ENCODE measurements at regions not wholly inside any gene's neighbourhood (a gene's known extent, or its start where the extent isn't known, plus 50 kb on each side); places are given as distances from the start of the nearest gene placed in this dataset.

- DNase-seq (ENCODE audit: low read depth in 2 of 2): no peak
Measured at GRCh38 chr5:152337484-152337883, 67.6 kb downstream of the NMUR2 start.

GRCh38 chr5:152335461-152335860, 69.6 kb downstream of the NMUR2 start:
- no peak for DNase-seq (ENCODE audit: low read depth in 2 of 2)

DNA sequence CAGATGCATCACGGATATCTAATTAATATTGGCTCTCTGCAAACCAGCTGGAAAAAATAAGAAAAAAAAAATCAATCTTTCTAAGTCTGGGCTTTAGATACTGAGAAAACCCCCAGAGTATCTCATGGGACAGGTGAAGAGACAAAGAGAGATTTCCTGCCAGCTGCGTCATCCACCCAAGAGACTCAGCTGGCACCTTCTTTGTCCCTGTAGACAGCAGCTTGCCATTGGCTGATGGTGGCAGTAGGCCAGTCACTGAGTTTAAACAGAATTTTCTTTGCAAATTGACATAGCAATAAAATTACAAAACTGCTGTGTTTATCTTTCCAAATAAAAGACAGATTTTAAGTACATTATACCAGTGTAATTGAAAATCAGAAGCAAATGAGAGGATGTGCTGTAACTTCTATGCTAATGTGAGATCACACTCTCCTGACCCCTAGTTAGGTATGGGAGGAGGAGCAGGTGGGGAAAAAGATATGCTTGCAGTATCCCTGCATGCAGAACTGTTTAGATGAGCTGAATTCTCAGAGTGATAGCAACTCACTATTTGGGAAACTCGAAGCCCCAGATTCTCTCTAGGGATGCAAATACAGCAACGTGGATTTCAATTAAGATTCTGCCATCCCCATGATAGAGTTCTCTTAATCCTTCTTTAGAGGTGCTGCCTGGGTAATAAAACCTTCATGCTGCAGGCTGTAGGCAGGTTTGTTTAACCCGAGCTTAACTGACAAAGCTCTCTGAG, 72.2 kb downstream of the NMUR2 start:
- no peak for DNase-seq (ENCODE audit: low read depth in 2 of 2)

GRCh38 chr5:152331718-152332117, 73.4 kb downstream of the NMUR2 start:
- no peak for DNase-seq (ENCODE audit: low read depth in 2 of 2)

DNA sequence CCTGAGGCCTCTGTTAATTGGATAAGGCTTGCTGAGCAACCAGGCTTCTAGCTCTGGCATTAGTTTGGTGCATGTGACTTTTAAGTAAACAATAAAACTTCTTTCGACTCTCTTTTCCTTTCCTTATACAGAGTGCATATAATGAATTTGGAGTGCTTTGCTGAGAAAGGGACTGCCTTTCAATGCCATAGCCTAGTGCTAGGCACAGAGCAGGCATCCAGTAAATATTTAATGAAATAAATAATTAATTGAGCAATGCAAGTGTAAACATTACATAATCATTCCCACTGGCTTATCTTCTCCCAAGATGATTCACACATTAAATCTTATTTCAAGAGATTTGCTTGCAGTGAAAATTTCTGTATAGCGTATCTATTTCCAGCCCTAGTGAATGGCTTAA, 74.1 kb downstream of the NMUR2 start:
- DNase-seq (ENCODE audit: low read depth in 2 of 2): no peak

- DNase-seq (ENCODE audit: low read depth in 2 of 2): no peak
Measured at GRCh38 chr5:152329761-152330283, 75.3 kb downstream of the NMUR2 start.

DNA sequence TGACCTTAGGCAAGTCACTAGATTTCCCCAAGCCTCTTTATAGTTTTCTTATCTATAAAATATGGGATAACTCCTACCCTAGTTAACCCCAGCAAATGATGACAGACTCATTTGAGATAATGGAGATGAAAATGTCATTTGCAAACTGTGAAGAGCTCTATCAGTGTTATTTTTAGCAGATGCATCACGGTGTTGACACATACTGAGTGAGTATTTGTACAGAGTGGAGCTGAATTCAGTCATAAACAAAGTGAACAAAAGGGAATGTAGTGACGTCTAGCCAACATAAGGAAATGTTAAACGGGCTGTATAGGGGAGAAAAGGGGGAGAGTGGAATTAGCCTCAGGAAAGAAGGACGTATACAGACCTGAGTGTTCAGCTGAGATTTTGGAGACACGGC, 75.9 kb downstream of the NMUR2 start:
- DNase-seq (ENCODE audit: low read depth in 2 of 2): no peak

DNA sequence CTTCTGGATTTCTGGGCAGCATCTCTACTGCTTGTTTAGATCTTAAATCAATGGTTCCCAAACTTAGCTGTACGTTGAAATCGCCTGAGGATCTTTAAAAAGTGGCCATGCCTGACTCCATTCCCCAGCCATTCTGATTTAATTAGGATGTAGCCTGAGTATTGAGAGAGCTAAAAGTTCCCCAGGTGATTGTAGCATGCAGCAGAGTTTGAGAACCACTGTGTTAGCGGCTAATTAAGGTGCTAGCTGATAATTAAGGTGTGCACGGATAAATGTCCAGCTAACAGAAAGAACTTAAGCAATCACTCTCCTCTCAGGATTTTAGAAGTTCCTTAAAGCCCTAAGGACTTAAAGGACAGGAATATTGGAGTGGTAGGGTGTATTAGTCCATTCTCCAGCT, 89.1 kb downstream of the NMUR2 start:
- no peak for DNase-seq (ENCODE audit: low read depth in 2 of 2)

DNA sequence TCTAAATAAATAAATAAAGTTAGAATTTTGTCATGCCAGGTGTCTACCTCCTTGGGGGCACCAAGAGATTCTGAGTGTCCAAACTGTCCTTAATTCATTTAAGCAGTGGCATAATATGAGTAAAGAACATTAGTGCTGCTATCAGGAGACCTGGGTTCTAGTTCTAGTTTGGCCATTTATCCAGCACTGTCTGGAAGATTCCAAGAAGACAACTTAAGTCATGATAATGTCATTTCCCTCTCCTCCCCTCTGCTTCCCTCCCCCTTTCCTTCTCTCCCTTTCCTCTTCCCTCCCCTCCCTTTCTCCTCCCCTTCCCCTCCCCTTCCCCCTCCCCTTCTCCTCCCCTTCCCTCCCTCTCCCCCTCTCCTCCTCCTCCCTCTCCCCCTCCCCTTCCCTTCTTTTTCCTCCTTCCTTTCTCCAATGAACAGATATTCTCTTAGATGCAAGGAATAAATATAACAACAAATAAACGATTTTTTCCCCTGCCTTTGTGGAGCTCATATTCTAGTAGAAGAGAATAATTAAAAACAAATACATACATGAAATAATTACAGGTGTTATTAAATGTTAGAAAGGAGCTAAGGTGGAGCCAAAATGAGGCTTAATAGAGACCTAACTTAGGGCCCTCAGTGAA, 90.8 kb downstream of the NMUR2 start:
- no peak for DNase-seq (ENCODE audit: low read depth in 2 of 2)

DNA sequence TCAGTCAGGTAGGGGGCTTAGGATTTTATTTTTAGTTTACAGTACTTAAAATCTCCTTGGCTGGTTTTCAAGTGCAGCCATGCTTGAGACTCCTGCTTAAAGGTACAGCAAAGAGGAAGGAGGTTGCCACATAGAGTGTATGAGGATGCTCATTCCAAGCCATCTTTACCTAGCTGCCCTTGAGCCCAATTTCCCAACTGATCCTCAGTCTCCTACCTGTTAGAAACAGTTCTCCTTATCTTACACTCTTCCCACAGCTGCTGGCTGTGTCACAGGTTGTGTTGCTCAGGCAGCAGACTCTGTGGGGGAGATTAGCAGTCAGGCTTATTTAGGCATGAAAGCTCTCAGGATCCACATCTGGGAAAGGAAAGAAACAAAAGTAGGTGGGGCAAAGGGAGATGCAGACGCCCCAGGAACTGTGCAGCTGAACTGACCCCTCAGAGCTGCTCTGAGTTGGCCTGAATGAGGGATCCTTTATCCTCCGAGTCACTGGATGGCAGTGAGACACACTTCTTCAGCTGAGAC, 95.1 kb downstream of the NMUR2 start:
- DNase-seq (ENCODE audit: low read depth in 2 of 2): no peak

GRCh38 chr5:152306386-152306785, 98.7 kb downstream of the NMUR2 start:
- DNase-seq (ENCODE audit: low read depth in 2 of 2): no peak

- DNase-seq (ENCODE audit: low read depth in 2 of 2): no peak
Measured at GRCh38 chr5:152305525-152305924, 99.6 kb downstream of the NMUR2 start.

DNA sequence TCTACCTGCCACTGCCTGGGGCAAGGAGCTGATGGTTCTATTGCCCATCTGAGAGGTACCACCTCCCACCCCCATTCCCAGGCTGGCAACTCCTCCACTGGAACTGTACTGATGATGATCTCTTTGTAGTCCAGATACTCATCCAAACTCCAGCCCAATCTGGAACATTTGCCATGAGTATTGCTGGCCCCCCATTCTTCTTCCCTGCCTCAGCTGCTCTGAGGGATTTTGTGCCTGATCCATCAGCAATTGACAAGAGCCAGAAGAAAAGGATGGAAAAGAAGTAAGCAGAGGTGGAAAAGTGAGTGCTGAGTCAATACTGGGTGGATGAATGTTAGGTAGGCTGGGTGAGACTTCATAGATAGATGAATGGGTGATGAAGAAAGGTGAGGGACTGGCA, 101.2 kb downstream of the NMUR2 start:
- DNase-seq (ENCODE audit: low read depth in 2 of 2): no peak

DNA sequence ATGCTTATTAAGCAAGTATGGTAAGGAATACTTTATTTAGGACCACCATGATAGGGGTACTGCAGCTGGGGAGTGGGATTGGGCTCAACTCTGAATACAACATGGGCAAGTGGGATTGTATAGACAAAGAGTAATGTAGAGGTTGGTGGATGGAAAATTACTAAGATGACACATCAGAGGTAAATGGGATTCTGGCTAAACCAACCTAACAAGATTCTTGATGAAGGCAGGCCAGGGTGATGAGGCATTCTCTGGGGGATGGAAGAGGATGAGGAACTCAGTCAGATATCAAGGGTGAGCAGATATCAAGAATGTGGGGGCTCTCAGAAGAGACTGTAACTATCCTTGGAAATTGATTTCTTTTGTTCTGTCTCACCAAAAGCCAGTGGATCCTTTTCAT, 107.2 kb downstream of the NMUR2 start:
- DNase-seq (ENCODE audit: low read depth in 2 of 2): no peak

- no peak for DNase-seq (ENCODE audit: low read depth in 2 of 2)
Measured at GRCh38 chr5:152293189-152293588, 111.9 kb downstream of the NMUR2 start.

DNA sequence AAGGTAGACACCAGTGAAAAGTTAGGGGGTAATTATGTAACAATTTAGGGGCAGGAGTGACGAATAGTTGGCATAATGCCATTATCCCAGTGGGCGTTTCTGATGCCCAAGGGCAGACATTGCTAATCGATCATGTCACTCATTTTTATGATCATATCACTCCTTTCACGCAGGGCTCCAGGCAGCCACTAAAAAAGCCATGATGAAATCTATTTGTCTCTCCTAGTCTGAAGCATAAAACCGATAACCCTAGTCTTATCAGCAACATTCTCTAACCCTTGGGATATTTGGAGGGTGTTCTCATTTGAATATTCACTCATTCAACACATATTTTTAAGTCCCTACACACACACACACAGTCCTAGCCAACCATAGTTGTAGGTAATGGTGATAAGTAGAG, 114.9 kb downstream of the NMUR2 start:
- no peak for DNase-seq (ENCODE audit: low read depth in 2 of 2)

- no peak for DNase-seq (ENCODE audit: low read depth in 2 of 2)
Measured at GRCh38 chr5:152288917-152289595, 116.0 kb downstream of the NMUR2 start.

DNA sequence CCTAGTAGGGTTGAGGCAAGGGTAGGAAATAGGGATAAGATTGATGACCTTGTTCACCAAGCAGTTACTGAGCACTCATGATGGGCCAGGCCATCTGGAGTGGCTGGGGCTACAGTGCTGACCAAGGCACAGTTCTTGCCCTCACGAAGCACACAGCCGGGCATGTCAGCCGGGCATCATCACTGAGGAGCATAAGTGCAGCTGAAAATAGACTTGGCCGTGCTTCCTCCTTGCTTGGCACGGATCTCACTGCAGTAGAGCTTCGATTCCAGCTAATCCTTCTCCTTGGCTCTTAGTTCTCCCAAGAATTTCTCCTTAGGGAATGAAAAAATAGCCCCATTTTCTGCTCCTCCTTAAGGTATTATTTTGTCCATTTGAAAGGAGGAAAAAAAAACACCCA, 116.6 kb downstream of the NMUR2 start:
- DNase-seq (ENCODE audit: low read depth in 2 of 2): no peak

- DNase-seq (ENCODE audit: low read depth in 2 of 2): no peak
Measured at GRCh38 chr5:152285764-152286163, 119.3 kb downstream of the NMUR2 start.

- DNase-seq (ENCODE audit: low read depth in 2 of 2): no peak
Measured at GRCh38 chr5:152282331-152282730, 122.7 kb downstream of the NMUR2 start.

- DNase-seq (ENCODE audit: low read depth in 2 of 2): no peak
Measured at GRCh38 chr5:152277936-152278335, 127.1 kb downstream of the NMUR2 start.

GRCh38 chr5:152274224-152274623, 130.9 kb downstream of the NMUR2 start:
- DNase-seq (ENCODE audit: low read depth in 2 of 2): no peak

DNA sequence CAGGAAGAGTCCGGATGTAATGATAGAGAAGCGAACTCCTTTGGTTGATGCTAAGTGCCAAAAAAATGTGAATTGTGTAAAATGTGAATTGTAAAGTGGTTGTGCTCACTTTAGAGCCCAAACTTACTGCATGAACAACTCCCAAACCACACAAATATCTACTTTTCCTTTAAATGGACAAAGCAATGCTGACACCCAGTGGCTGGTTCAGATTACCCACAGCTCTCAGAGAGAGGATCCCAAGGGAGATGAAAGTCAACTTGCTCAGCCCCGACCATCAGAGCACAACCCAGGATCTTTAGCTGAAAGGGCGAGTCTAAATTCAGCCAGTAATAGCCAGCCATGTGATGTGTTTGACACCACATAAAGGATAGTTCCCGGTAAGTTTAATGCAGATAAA, 133.7 kb downstream of the NMUR2 start:
- no peak for DNase-seq (ENCODE audit: low read depth in 2 of 2)
